Breast epithelium (tissue), 4 donors: ENCODE measurements at regions not wholly inside any gene's neighbourhood (a gene's known extent, or its start where the extent isn't known, plus 50 kb on each side); places are given as distances from the start of the nearest gene placed in this dataset.

Source experiments
- DNase-seq, 2 donors: peaks; one replicate each; pipeline ENCODE4 v3.0.0-alpha.2; 2019; ENCODE audit warnings: low spot score in 2 of 2
- H3K27ac ChIP-seq, 2 donors: fragments of 200-600 bp; sonication (generic) in 1 of 2; one replicate each; pipeline ENCODE4 v1.5.1; 2016 to 2019; ENCODE audit warnings: mild to moderate bottlenecking in 1 of 2
- H3K27me3 ChIP-seq, 2 donors: fragments of 200-600 bp; sonication (generic) in 1 of 2; one replicate each; pipeline versions ENCODE4 v1.5.1 to v1.6.0; 2017 to 2019; ENCODE audit warnings: control low read depth in 1 of 2, mild to moderate bottlenecking in 1 of 2
- H3K36me3 ChIP-seq: fragments of 200-600 bp; one replicate; pipeline ENCODE4 v1.5.1; 2019
- H3K4me1 ChIP-seq, 2 donors: fragments of 200-600 bp; sonication (generic); one replicate each; pipeline ENCODE4 v1.5.1; 2016 to 2019; ENCODE audit warnings: control low read depth in 1 of 2
- H3K4me3 ChIP-seq, 3 donors: fragments of 200-600 bp; sonication (generic); 1 replicate in 2 of 3; 2 replicates in 1 of 3; pipeline ENCODE4 v1.5.1; 2016 to 2019; ENCODE audit warnings: mild to moderate bottlenecking in 3 of 3, moderate library complexity in 2 of 3
- H3K9me3 ChIP-seq, 2 donors: fragments of 200-600 bp; sonication (generic) in 1 of 2; one replicate each; pipeline ENCODE4 v1.5.1; 2016 to 2019; ENCODE audit warnings: control low read depth in 1 of 2
- POLR2A ChIP-seq: fragments of 450-650 bp; IDR thresholded peaks from one replicate; pipeline ENCODE4 v1.6.1; 2016; ENCODE audit warnings: antibody characterized with exemption, mild to moderate bottlenecking, moderate library complexity
- POLR2AphosphoS5 ChIP-seq, 3 donors: sonication (generic); formaldehyde crosslinking; IDR thresholded peaks; one replicate each; pipeline ENCODE4 v1.6.1; 2017; ENCODE audit warnings: antibody characterized with exemption in 3 of 3
- intact Hi-C: fragments of 100-400 bp; cut with DNase I; formaldehyde crosslinking; loops from one replicate; pipeline ENCODE4 v1.15.1; 2023; ENCODE audit warnings: low total_unique reads
- TF ChIP-seq, protein P1 (sequence below), 3 donors: fragments of 450-650 bp; IDR thresholded peaks; one replicate each; pipeline ENCODE4 v1.5.1; 2016 to 2017; ENCODE audit warnings: antibody characterized with exemption in 3 of 3, mild to moderate bottlenecking in 3 of 3, moderate library complexity in 3 of 3

DNA sequence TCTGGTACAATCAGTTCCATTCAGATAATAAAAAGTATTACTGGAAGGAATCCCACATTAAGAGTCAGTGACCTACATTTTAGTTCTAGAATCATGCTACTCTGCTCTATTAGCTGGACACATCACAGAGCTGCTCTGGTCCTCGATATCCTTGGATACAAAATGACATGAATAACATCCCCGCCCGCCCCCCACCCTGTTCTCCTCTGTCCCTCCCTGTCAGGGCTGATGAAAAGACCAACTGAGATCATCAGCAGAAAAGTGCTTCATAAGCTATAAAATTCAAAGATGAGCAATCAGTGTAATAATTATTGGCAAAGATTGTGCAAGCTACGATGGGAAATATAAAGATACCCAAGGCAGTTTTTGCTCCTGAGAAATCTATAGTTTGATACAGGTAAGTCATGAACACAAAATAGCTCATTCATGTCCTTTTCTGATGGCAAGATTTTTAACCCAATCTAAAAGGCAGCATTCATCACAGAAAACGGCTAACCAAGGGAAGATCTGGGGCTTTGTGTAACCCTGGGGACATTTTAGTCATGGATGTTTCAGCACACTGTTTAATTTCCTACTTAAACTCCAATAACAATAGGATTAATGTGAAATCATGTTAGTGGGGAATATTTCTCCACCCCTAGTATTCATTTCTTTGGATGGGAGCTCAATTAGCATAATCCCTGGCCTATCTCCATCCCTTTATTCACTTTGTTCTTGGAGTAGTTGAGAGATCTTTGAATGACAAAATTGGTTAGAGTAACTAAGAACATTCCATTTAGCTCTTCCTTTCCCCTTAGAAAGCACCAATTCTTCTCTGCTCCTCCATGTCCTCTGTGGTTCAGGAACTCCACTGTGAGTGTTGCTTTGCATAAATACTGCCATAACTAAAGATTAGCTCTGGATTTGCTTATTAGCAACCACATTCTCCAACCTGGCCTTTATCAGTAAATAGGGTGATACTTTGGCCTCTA lies 459.4 kb upstream of the GRIA1 start:
- DNase-seq, result no peak
- intact Hi-C loops, result no loop called here
- Histone ChIP-seq H3K36me3 (no peaks in the 10 kb centered on the region), H3K27me3 (no peaks in the 10 kb centered on the region), H3K4me1 (no peaks in the 10 kb centered on the region), H3K9me3 (no peaks in the 10 kb centered on the region), H3K4me3 (no peak overlapping the region), H3K27ac (no peak overlapping the region)
- TF ChIP-seq POLR2A (no peak), POLR2AphosphoS5 (IDR thresholded peaks at IDR 0.05) (no peak)

DNA sequence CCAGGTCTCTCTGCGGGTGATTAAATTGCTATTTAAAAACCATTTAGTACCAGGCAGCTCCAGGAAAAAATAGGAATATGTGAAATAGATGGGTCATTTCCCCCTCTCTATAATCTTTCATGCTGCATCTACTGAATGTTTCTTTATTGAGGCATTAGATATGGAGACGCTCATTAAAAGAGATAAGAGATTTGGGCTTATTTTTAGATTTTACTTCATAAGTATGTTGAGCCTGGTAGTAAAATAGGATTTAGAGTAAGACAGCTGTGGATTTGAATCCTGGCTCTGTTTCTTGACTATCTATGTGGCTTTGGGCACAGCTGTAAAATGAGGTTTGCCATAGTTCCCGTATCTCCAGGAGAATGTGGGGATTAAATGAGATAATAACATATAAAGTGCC lies 451.0 kb upstream of the GRIA1 start:
- Histone ChIP-seq H3K27ac (no peak overlapping the region), H3K27me3 (no peaks in the 10 kb centered on the region), H3K9me3 (no peaks in the 10 kb centered on the region), H3K4me1 (no peaks in the 10 kb centered on the region), H3K4me3 (no peak overlapping the region), H3K36me3 (no peaks in the 10 kb centered on the region)
- no peak for TF ChIP-seq POLR2A
- intact Hi-C loops, result no loop called here
- DNase-seq, result no peak

DNA sequence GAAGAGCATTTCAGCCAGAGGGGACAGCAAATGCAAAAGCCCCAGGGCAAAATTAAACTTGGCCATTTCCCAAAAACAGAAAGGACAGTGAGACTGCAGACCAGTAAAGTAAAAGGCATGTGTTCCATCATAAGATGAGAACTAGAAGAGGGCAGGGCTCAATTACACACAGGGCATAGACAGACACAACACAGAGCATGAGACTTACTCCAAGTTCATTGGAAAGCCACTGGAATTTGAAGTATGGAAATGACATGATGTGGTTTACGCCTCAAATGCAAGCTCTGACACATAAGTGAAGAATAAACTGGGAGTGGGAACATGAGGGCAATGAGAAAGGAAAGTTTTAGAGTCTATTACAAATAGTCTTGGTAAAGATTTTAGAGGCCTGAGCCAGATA lies 446.6 kb upstream of the GRIA1 start:
- H3K4me1 ChIP-seq, result no peaks in the 10 kb centered on the region
- intact Hi-C loops, result no loop called here
- H3K36me3 ChIP-seq, result no peaks in the 10 kb centered on the region
- TF ChIP-seq POLR2A (no peak), POLR2AphosphoS5 (IDR thresholded peaks at IDR 0.05) (no peak)
- TF ChIP-seq, protein P1, sequence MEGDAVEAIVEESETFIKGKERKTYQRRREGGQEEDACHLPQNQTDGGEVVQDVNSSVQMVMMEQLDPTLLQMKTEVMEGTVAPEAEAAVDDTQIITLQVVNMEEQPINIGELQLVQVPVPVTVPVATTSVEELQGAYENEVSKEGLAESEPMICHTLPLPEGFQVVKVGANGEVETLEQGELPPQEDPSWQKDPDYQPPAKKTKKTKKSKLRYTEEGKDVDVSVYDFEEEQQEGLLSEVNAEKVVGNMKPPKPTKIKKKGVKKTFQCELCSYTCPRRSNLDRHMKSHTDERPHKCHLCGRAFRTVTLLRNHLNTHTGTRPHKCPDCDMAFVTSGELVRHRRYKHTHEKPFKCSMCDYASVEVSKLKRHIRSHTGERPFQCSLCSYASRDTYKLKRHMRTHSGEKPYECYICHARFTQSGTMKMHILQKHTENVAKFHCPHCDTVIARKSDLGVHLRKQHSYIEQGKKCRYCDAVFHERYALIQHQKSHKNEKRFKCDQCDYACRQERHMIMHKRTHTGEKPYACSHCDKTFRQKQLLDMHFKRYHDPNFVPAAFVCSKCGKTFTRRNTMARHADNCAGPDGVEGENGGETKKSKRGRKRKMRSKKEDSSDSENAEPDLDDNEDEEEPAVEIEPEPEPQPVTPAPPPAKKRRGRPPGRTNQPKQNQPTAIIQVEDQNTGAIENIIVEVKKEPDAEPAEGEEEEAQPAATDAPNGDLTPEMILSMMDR (IDR thresholded peaks at IDR 0.05), result no peak
- DNase-seq, result no peak
- H3K27ac ChIP-seq, result no peak overlapping the region
- H3K27me3 ChIP-seq, result no peaks in the 10 kb centered on the region
- H3K4me3 ChIP-seq, result no peak overlapping the region
- H3K9me3 ChIP-seq, result no peaks in the 10 kb centered on the region

DNA sequence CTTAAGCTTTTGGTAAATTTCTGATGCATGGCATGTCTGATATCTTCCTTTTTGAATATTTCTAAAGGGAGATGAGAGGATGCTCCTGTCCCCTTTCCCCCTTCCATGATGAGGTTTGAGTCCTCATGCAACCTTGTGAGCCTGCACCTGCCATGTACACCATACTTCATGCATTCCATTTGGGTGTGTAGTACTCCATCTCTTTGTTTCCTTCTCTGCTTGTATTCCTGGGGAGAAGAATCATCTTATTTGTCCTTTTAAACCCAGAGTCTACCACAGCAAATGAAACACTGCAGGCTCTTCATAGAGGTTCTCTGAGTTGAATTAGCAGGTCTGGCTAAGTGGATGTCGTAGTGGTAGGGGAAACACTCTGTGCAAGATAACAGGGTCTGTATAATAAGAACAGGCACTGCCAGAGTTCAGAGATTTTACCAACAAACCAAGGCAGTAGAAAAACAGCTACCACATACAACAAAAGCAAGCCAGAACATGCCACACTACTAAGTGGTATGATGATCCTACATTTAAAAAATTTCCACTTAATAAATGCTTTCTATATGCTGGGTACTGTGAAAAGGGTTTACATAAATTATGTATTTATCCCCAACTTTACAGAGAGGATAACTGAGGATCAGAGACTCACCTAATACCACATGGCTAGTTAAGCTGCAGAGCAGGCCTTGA lies 439.8 kb upstream of the GRIA1 start:
- H3K4me1 ChIP-seq, result no peaks in the 10 kb centered on the region
- no peaks in the 10 kb centered on the region for H3K9me3 ChIP-seq
- DNase-seq, result no peak
- TF ChIP-seq, protein P1 (IDR thresholded peaks at IDR 0.05), result no peak
- no peak for TF ChIP-seq POLR2A
- no peak for TF ChIP-seq POLR2AphosphoS5 (IDR thresholded peaks at IDR 0.05)
- H3K4me3 ChIP-seq, result no peak overlapping the region
- no peak overlapping the region for H3K27ac ChIP-seq
- H3K27me3 ChIP-seq, result no peaks in the 10 kb centered on the region
- intact Hi-C loops, result no loop called here
- no peaks in the 10 kb centered on the region for H3K36me3 ChIP-seq

DNA sequence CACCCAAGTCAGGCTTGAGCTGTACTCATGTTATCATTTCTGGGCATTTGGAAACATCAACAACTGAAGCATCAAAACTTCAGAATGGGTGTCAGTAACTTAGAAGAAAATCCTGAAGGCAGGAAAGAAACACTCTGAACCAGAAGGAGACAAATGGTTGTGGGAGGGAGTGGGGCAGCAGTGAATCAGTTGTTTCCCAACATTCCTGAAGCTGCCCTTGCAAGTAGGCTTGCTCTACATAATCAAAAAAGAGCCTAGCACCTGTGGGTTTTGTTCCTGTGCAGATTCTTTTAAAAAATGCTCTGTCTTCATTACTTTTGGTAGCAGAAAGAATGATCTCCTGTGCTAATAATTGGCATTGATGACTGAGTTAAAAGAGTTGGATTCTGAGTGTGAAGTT lies 424.2 kb upstream of the GRIA1 start:
- TF ChIP-seq, protein P1 (IDR thresholded peaks at IDR 0.05), result no peak
- TF ChIP-seq POLR2AphosphoS5 (IDR thresholded peaks at IDR 0.05), result no peak
- no peak for TF ChIP-seq POLR2A
- no peaks in the 10 kb centered on the region for H3K9me3 ChIP-seq
- no peak overlapping the region for H3K27ac ChIP-seq
- no peaks in the 10 kb centered on the region for H3K4me1 ChIP-seq
- no peaks in the 10 kb centered on the region for H3K27me3 ChIP-seq
- no peak overlapping the region for H3K4me3 ChIP-seq
- intact Hi-C loops, result no loop called here
- no peaks in the 10 kb centered on the region for H3K36me3 ChIP-seq
- no peak for DNase-seq

DNA sequence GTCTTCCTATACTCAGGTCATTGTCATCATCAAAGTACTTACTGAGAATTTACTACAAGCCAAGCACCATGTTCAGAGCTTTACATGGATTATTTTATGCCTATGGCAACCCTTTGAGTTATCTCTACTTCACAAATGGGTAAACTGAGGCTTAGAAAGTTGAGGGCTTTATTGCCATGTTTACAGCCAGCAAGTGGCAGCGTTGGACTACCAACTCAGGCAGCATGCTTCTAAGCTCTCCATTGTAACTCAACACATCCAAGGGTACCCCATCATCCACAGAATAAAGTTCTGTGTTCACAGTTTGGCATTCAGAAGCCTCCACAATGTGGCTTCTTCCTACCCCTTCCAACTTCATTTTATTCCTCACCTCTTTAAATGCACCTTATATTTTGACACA lies 422.6 kb upstream of the GRIA1 start:
- intact Hi-C loops, result no loop called here
- H3K9me3 ChIP-seq, result no peaks in the 10 kb centered on the region
- no peaks in the 10 kb centered on the region for H3K4me1 ChIP-seq
- H3K36me3 ChIP-seq, result no peaks in the 10 kb centered on the region
- TF ChIP-seq, protein P1 (IDR thresholded peaks at IDR 0.05), result no peak
- H3K27ac ChIP-seq, result no peak overlapping the region
- DNase-seq, result no peak
- H3K27me3 ChIP-seq, result no peaks in the 10 kb centered on the region
- no peak overlapping the region for H3K4me3 ChIP-seq
